DMS114 treated with DMSO at 0.1 percent for 48 hours (cell line): ENCODE measurements at regions not wholly inside any gene's neighbourhood (a gene's known extent, or its start where the extent isn't known, plus 50 kb on each side); places are given as distances from the start of the nearest gene placed in this dataset.
"Not testable (repeated sequence)": the region's sequence is repeated elsewhere in the genome, so short reads cannot be mapped to it uniquely, and the experiment has no call there.

ENCODE experiments used
- DNase-seq: peaks from one replicate; lab custom pipeline; 2025; ENCODE audit not compliant: unreplicated experiment; lab: John Stamatoyannopoulos, UW

DNA sequence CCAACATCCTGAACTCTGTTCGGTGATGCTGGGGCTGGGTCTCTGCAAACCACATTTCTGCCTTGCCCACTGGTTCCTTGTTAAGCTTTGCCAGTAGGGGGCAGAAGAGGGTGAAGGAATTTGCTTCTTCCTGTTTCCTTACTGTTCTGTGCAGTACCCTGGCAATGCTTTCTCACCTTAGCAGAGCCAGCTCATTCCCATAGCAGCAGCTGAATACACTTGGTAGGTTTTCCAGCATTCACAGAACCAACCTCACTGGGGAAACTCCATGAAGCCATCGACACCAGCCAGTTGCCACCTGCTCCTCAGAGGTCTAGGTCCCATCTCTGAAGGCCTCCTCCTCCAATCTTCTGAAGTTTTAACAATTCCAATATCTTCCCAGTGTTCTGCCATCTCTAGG, 308.4 kb downstream of the PDCD6IP start:
- DNase-seq = no peak

- no peak for DNase-seq
Observed at GRCh38 chr3:34107669-34108068, 309.2 kb downstream of the PDCD6IP start.

- DNase-seq = no peak
Observed at GRCh38 chr3:34109021-34109420, 310.6 kb downstream of the PDCD6IP start.

- no peak for DNase-seq
Observed at GRCh38 chr3:34109846-34110245, 311.4 kb downstream of the PDCD6IP start.

DNA sequence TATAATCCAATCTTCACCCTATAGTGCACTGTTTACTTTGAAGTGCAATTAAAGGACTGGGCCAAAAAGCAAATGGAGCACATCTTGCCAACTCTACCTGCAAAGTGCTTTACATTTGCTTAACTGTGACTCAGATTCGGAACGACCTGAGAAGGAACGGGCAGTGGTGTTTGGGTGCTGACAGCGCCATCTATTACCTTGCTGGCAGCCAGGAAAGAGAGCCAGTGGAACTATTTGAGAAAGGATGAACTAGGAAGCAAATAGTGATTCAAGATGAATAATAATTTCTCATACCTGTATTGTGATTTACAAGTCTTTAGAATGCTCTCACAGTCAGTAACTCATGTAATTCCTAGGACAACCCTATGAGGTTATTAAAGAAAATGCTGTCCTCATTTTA, 312.9 kb downstream of the PDCD6IP start:
- no peak for DNase-seq

DNA sequence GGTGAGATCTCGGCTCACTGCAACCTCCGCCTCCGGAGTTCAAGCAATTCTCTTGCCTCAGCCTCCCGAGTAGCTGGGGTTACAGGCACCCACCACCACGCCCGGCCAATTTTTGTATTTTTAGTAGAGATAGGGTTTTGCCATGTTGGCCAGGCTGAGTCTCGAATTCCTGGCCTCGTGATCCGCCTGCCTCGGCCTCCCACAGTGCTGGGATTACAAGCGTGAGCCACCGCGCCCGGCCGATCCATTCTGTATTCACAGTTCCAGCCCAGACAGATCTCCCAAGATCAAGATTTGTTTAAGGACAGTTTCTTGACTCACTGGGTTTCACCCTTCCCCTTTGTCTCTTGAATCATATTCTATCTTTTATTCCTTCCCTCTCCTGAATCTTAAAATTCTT, 313.8 kb downstream of the PDCD6IP start:
- not testable (repeated sequence) for DNase-seq

- no peak for DNase-seq
Observed at GRCh38 chr3:34131091-34131490, 332.7 kb downstream of the PDCD6IP start.

DNA sequence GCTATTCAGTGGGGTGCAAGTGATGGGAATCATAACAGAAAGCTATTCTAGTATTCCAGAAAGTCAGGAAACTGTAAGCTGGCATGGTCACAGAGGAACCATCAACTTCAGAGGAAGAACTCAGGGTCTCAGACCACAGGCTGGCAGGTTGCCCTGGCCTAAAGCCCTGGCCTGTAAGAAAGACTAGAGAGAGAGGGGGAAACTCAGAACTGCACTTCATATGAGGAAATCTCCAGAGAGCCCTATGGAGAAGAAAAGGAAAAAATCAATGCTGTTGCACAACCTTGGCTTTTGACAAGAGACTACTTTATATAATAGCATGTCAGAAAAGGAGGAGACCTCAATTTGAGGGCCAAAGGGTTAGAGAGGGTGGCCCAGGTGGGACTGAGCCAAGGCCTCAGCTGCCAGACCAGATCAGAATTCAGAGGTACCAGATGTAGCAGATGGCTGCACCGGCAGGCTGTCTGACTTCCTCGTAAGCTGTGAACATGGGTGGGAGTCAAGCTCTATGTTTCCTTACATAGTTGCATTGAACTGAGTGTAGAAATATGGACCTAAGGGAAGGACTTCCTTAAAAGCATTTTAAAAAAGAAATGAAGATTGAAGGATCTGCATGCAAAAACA, 333.8 kb downstream of the PDCD6IP start:
- DNase-seq = no peak

- no peak for DNase-seq
Observed at GRCh38 chr3:34139566-34139965, 341.1 kb downstream of the PDCD6IP start.

GRCh38 chr3:34140616-34141015, 342.2 kb downstream of the PDCD6IP start:
- DNase-seq = no peak

GRCh38 chr3:34141841-34142337, 343.5 kb downstream of the PDCD6IP start:
- DNase-seq = no peak

GRCh38 chr3:34145796-34146195, 347.4 kb downstream of the PDCD6IP start:
- DNase-seq = no peak

DNA sequence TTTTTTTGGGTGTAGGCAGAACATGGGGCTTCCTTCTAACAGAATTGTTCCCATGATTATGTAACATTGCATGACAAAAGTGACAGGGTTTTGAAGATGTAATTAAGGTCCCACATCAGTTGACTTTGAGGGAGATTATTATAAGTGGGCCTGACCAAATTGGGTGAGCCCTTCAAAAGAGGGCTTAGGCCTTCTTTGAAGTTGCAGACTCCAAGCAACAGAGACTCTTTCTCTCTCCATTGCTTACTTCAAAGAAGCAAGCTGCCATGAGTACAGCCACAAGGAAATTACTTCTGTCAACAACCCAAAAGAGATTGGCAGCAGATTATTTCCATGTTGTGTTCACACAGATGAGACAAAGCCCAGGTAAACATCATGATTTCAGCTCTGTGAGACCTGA, 348.2 kb downstream of the PDCD6IP start:
- DNase-seq = no peak

- DNase-seq = no peak
Observed at GRCh38 chr3:34150992-34151391, 352.6 kb downstream of the PDCD6IP start.

GRCh38 chr3:34152656-34153055, 354.2 kb downstream of the PDCD6IP start:
- no peak for DNase-seq

GRCh38 chr3:34155108-34155507, 356.7 kb downstream of the PDCD6IP start:
- DNase-seq = no peak

DNA sequence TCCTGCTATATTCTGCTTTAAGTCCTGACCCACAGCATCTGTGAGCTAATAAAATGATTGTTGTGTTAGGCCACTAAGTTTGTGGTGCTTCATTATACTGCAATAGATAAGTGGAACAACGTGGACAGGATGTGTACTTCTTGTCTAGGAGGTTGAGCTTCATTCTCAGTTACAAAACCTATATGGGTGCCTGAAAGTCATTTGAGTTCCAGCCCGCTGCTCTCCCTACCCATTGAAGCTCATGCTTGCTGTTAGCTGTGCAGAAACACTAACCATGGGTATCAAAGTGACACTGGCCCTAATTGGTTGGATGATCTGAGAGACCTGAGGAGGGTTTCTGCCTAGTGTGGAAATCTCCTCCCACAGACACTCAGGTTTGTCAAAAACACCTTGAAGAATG, 357.2 kb downstream of the PDCD6IP start:
- no peak for DNase-seq

DNA sequence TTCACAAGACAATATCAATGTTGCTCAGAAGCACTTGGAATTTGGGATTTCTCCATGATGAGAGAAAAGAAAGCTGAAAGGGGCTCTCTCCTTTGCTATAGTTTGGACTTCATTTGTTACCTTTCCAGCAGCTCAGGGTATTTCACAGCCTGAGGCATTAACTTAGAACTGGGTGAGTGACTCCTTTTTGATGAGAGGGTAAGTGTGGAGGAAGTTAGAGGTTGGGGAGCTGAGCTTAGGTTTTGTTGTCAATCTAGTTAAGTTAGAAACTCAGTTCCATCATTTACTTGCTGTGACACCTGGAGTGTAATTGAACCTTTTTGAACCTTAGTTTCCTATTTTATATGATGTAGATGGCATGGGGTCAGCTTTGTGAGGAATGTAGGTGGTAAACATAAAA, 359.1 kb downstream of the PDCD6IP start:
- DNase-seq = no peak

GRCh38 chr3:34159613-34160420, 361.4 kb downstream of the PDCD6IP start:
- no peak for DNase-seq

DNA sequence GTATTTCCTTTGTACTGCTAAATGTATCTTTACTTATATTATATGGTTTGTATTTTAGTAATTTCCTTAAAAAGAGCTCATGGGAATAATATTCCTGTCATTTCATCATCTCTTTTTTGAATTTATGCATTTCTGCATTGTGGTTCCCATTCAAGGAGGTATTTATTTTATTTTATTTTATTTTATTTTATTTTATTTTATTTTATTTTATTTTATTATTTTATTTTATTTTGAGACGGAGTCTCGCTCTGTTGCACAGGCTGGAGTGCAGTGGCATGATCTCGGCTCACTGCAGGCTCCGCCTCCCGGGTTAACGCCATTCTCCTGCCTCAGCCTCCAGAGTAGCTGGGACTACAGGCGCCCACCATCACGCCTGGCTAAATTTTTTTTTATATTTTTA, 371.2 kb downstream of the PDCD6IP start:
- not testable (repeated sequence) for DNase-seq

GRCh38 chr3:34174740-34175139, 376.3 kb downstream of the PDCD6IP start:
- no peak for DNase-seq

DNA sequence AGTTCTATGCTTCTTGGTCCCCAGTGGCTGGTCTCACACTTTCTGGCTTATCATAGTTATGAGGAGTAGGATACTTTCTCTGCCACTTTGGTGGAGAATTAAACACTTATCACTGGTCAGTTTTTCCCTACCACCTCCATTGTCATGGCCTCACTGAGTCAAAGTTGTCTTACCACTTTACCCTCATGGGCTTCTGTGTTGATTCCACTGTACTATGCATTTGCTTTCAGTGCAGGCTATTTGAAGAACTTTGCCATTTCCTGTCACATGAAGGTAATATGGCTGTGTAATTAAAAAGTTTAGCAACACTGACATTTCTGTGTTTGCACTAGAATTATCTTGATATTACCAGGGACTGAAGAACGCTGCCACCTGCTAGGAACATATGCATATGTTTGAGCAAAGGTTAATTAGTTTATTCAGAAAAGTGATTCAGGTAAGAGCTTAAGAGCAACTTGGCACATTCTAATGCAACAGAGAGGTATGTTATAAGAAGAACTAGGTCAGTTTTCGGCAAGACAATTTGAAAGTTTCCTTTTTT, 377.3 kb downstream of the PDCD6IP start:
- DNase-seq = no peak
